H9 (cell line): ENCODE measurements at regions not wholly inside any gene's neighbourhood (a gene's known extent, or its start where the extent isn't known, plus 50 kb on each side); places are given as distances from the start of the nearest gene placed in this dataset.
A peak's percentile ranks its signal among the peaks of the same experiment; 100 is the strongest.

Experiments
- DNase-seq: peaks from one replicate; pipeline ENCODE4 v3.0.0-alpha.2; 2017
- H2AFZ ChIP-seq: one replicate; pipeline ENCODE4 v1.6.1; 2013; ENCODE audit warnings: mild to moderate bottlenecking, low read length, control low read depth, moderate library complexity
- H2AK5ac ChIP-seq: 2 replicates; pipeline ENCODE4 v1.6.1; 2013; ENCODE audit warnings: low read length, control low read depth, mixed read lengths; ENCODE audit not compliant: insufficient read length
- H2BK120ac ChIP-seq: one replicate; pipeline ENCODE4 v1.6.1; 2013; ENCODE audit warnings: low read depth, mild to moderate bottlenecking, low read length, control low read depth, inconsistent platforms; ENCODE audit not compliant: poor library complexity, severe bottlenecking
- H2BK12ac ChIP-seq: 2 replicates; pipeline ENCODE4 v1.6.1; 2013; ENCODE audit warnings: low read length, control low read depth, mixed read lengths, low read depth; ENCODE audit not compliant: insufficient read length
- H2BK15ac ChIP-seq: 2 replicates; pipeline ENCODE4 v1.6.1; 2013; ENCODE audit warnings: low read depth, low read length, control low read depth
- H2BK20ac ChIP-seq: one replicate; pipeline ENCODE4 v1.6.1; 2013; ENCODE audit warnings: low read depth, mild to moderate bottlenecking, low read length, control low read depth, inconsistent platforms; ENCODE audit not compliant: poor library complexity, severe bottlenecking
- H2BK5ac ChIP-seq: 2 replicates; pipeline ENCODE4 v1.6.1; 2013; ENCODE audit warnings: low read length, control low read depth, mixed read lengths; ENCODE audit not compliant: insufficient read length
- H3K14ac ChIP-seq: 2 replicates; pipeline ENCODE4 v1.6.1; 2013; ENCODE audit warnings: low read length, control low read depth; ENCODE audit not compliant: insufficient read depth
- H3K18ac ChIP-seq: 2 replicates; pipeline ENCODE4 v1.6.1; 2013; ENCODE audit warnings: low read depth, mild to moderate bottlenecking, mixed read lengths, low read length, control low read depth; ENCODE audit not compliant: insufficient read length
- H3K23ac ChIP-seq: 2 replicates; pipeline ENCODE4 v1.6.1; 2013; ENCODE audit warnings: low read length, control low read depth, mixed read lengths, low read depth; ENCODE audit not compliant: insufficient read length
- H3K23me2 ChIP-seq: 2 replicates; pipeline ENCODE4 v1.6.1; 2013; ENCODE audit warnings: low read depth, mild to moderate bottlenecking, mixed read lengths, low read length, control low read depth; ENCODE audit not compliant: insufficient read length, poor library complexity, severe bottlenecking
- H3K27ac ChIP-seq: 2 replicates; pipeline ENCODE4 v1.5.1; 2013; ENCODE audit warnings: low read length, control low read depth, mixed read lengths, low read depth; ENCODE audit not compliant: insufficient read length
- H3K27me3 ChIP-seq: 2 replicates; pipeline ENCODE4 v1.6.1; 2013; ENCODE audit warnings: low read length, control low read depth, inconsistent platforms; ENCODE audit not compliant: insufficient read depth
- H3K4ac ChIP-seq: 2 replicates; pipeline ENCODE4 v1.6.1; 2013; ENCODE audit warnings: low read depth, mild to moderate bottlenecking, control low read depth, inconsistent platforms, low read length, moderate library complexity
- H3K4me1 ChIP-seq: 2 replicates; pipeline ENCODE4 v1.6.1; 2013; ENCODE audit warnings: low read length, control low read depth, inconsistent platforms; ENCODE audit not compliant: insufficient read depth
- H3K4me2 ChIP-seq: 2 replicates; pipeline ENCODE4 v1.6.1; 2013; ENCODE audit warnings: low read length, control low read depth, mixed read lengths; ENCODE audit not compliant: insufficient read length, insufficient read depth
- H3K56ac ChIP-seq: 2 replicates; pipeline ENCODE4 v1.6.1; 2013; ENCODE audit warnings: low read depth, mild to moderate bottlenecking, mixed read lengths, low read length, control low read depth; ENCODE audit not compliant: insufficient read length
- H3K79me1 ChIP-seq: 2 replicates; pipeline ENCODE4 v1.6.1; 2013; ENCODE audit warnings: low read depth, mild to moderate bottlenecking, moderate library complexity, low read length, control low read depth, inconsistent platforms; ENCODE audit not compliant: insufficient read depth, poor library complexity, severe bottlenecking
- H3K79me2 ChIP-seq: 2 replicates; pipeline ENCODE4 v1.6.1; 2013; ENCODE audit warnings: low read length, control low read depth, inconsistent platforms; ENCODE audit not compliant: insufficient read depth
- H3K9ac ChIP-seq: 2 replicates; pipeline ENCODE4 v1.6.1; 2013; ENCODE audit warnings: low read length, control low read depth, mixed read lengths; ENCODE audit not compliant: insufficient read length; ENCODE audit errors: extremely low read depth
- H3K9me3 ChIP-seq: one replicate; pipeline ENCODE4 v1.6.1; 2013; ENCODE audit warnings: low read depth, low read length, inconsistent platforms; ENCODE audit not compliant: control insufficient read depth
- H3T11ph ChIP-seq: one replicate; pipeline ENCODE4 v1.6.1; 2013; ENCODE audit warnings: mild to moderate bottlenecking, low read length, control low read depth, inconsistent platforms
- H4K20me1 ChIP-seq: one replicate; pipeline ENCODE4 v1.6.1; 2013; ENCODE audit not compliant: control insufficient read depth, insufficient read length, insufficient read depth
- H4K5ac ChIP-seq: 2 replicates; pipeline ENCODE4 v1.6.1; 2013; ENCODE audit warnings: low read depth, mild to moderate bottlenecking, mixed read lengths, low read length, control low read depth; ENCODE audit not compliant: insufficient read length
- H4K8ac ChIP-seq: replicated peaks from 2 replicates; pipeline ENCODE4 v1.6.1; 2013; ENCODE audit warnings: low read length, control low read depth, mixed read lengths, low read depth; ENCODE audit not compliant: insufficient read length
- H4K91ac ChIP-seq: 2 replicates; pipeline ENCODE4 v1.6.1; 2013; ENCODE audit warnings: low read depth, mild to moderate bottlenecking, moderate library complexity, mixed read lengths, low read length, control low read depth; ENCODE audit not compliant: insufficient read length
- H3K27ac Mint-ChIP-seq, 3 experiments: 2 replicates in 2 of 3; 3 replicates in 1 of 3; pipeline ENCODE4 v1.8.0; 2020 to 2021; ENCODE audit warnings: mixed read lengths in 3 of 3, mild to moderate bottlenecking in 1 of 3, moderate library complexity in 1 of 3
- H3K27me3 Mint-ChIP-seq: 2 replicates; pipeline ENCODE4 v1.8.0; 2021; ENCODE audit warnings: low read depth, mild to moderate bottlenecking, moderate library complexity, mixed read lengths
- H3K36me3 Mint-ChIP-seq, 3 experiments: 2 replicates in 2 of 3; 3 replicates in 1 of 3; pipeline ENCODE4 v1.8.0; 2020 to 2021; ENCODE audit warnings: low read depth in 3 of 3, mixed read lengths in 3 of 3; ENCODE audit not compliant: insufficient read depth in 1 of 3
- H3K4me1 Mint-ChIP-seq, 2 experiments: 2 replicates each; pipeline ENCODE4 v1.8.0; 2020; ENCODE audit warnings: mixed read lengths in 2 of 2
- H3K4me3 Mint-ChIP-seq, 2 experiments: 2 replicates in 1 of 2; 3 replicates in 1 of 2; pipeline ENCODE4 v1.8.0; 2020 to 2021; ENCODE audit warnings: mild to moderate bottlenecking in 2 of 2, mixed read lengths in 2 of 2, moderate library complexity in 1 of 2
- H3K9me3 Mint-ChIP-seq, 2 experiments: 2 replicates in 1 of 2; 3 replicates in 1 of 2; pipeline ENCODE4 v1.8.0; 2020; ENCODE audit warnings: mild to moderate bottlenecking in 2 of 2, mixed read lengths in 2 of 2, moderate library complexity in 1 of 2
- WGBS: extraction: QIAGEN DNeasy Blood & Tissue Kit; methylation state at CpG from one replicate; pipeline ENCODE4 v1.1.7; 2013; ENCODE audit warnings: missing lambda C conversion rate, low lambda C conversion rate, mixed read lengths; ENCODE audit not compliant: insufficient read length; ENCODE audit errors: extremely low coverage; 5-methylcytosine and 5-hydroxymethylcytosine counted together
- TF ChIP-seq, protein P1 (sequence below): fragments of 200-600 bp; sonication (generic); conservative IDR thresholded peaks from 3 replicates; pipeline ENCODE4 v1.8.0; 2021; ENCODE audit warnings: antibody characterized with exemption, mild to moderate bottlenecking

DNA sequence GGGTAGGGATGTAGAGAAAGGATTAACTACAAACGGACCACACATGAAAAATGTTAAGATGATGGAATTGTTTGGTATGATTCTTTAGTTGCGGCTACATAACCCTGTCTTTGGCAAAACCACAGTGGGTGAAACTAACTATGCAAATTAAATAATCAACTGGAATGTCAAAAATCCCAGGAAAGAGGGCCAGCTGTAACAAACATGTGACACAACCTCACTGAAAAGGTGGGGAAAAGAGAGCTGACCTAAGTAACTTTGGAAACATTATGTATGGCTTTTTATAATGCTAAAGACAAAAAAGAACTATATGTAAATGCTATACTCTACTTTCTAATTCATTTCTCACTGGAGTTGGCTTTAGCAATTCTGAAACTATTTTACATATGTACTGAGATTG is 252.0 kb downstream of the MRPS30 start:
- H3K18ac ChIP-seq, result peak overlapping the region; percentile 75
- peak overlapping the region; percentile 50 for H3K9ac ChIP-seq
- H2BK20ac ChIP-seq, result no peak overlapping the region
- TF ChIP-seq, protein P1, sequence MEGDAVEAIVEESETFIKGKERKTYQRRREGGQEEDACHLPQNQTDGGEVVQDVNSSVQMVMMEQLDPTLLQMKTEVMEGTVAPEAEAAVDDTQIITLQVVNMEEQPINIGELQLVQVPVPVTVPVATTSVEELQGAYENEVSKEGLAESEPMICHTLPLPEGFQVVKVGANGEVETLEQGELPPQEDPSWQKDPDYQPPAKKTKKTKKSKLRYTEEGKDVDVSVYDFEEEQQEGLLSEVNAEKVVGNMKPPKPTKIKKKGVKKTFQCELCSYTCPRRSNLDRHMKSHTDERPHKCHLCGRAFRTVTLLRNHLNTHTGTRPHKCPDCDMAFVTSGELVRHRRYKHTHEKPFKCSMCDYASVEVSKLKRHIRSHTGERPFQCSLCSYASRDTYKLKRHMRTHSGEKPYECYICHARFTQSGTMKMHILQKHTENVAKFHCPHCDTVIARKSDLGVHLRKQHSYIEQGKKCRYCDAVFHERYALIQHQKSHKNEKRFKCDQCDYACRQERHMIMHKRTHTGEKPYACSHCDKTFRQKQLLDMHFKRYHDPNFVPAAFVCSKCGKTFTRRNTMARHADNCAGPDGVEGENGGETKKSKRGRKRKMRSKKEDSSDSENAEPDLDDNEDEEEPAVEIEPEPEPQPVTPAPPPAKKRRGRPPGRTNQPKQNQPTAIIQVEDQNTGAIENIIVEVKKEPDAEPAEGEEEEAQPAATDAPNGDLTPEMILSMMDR, result no peak
- no CpG with 5 or more reads among the region's 2 CpGs for WGBS
- H3K27me3 ChIP-seq, result no peaks in the 10 kb centered on the region
- no peaks in the 10 kb centered on the region for H3K79me2 ChIP-seq
- H3K23ac ChIP-seq, result no peak overlapping the region
- no peak overlapping the region for H2BK15ac ChIP-seq
- no peak for DNase-seq
- no peak overlapping the region for H2AK5ac ChIP-seq
- no peaks in the 10 kb centered on the region for H3K27me3 Mint-ChIP-seq
- H2BK120ac ChIP-seq, result no peak overlapping the region
- no peak overlapping the region for H4K8ac ChIP-seq
- H3K56ac ChIP-seq, result no peak overlapping the region
- H3K23me2 ChIP-seq, result no peaks in the 10 kb centered on the region
- H2BK5ac ChIP-seq, result peak overlapping the region; percentile 98
- no peak overlapping the region for H3K4me2 ChIP-seq
- H3K79me1 ChIP-seq, result no peaks in the 10 kb centered on the region
- H4K91ac ChIP-seq, result no peak overlapping the region
- peak overlapping the region; percentile 100 for H3K27ac ChIP-seq
- no peak overlapping the region for H2BK12ac ChIP-seq
- no peaks in the 10 kb centered on the region for H3K36me3 Mint-ChIP-seq
- H3K9me3 Mint-ChIP-seq, result no peaks in the 10 kb centered on the region
- H3K14ac ChIP-seq, result no peak overlapping the region; the same call in 1 of the 2 replicates
- H3K27ac Mint-ChIP-seq, result peak overlapping the region; percentile 74 to 98 (median 96)
- H3K4me1 ChIP-seq, result no peaks in the 10 kb centered on the region; the same call in 1 of the 2 replicates
- H3K4ac ChIP-seq, result no peak overlapping the region
- no peak overlapping the region for H2AFZ ChIP-seq
- peaks cover 44 to 47% of the 10 kb centered on the region in 2 experiments for H3K4me1 Mint-ChIP-seq
- no peak overlapping the region for H4K5ac ChIP-seq
- peak overlapping the region; percentile 96 for H3T11ph ChIP-seq
- no peaks in the 10 kb centered on the region for H3K9me3 ChIP-seq
- H4K20me1 ChIP-seq, result no peaks in the 10 kb centered on the region
- H3K4me3 Mint-ChIP-seq, result no peak overlapping the region
